Panc1 (cell line): ENCODE measurements at regions not wholly inside any gene's neighbourhood (a gene's known extent, or its start where the extent isn't known, plus 50 kb on each side); places are given as distances from the start of the nearest gene placed in this dataset.

ENCODE experiments used
- CTCF ChIP-seq: fragments of 450-650 bp; IDR thresholded peaks from 2 replicates; pipeline ENCODE4 v1.5.1; 2017; ENCODE audit warnings: mild to moderate bottlenecking
- POLR2AphosphoS5 ChIP-seq: IDR thresholded peaks from 2 replicates; pipeline ENCODE4 v1.6.1; 2012; ENCODE audit warnings: mild to moderate bottlenecking, low read depth, low read length, moderate library complexity
- REST ChIP-seq, 2 experiments: IDR thresholded peaks; 2 replicates each; pipeline ENCODE4 v1.6.1; 2011 to 2012; ENCODE audit warnings: low read depth in 2 of 2, control low read depth in 1 of 2, low read length in 1 of 2, mild to moderate bottlenecking in 1 of 2, moderate library complexity in 1 of 2; ENCODE audit not compliant: insufficient read depth in 1 of 2
- TCF7L2 ChIP-seq: IDR thresholded peaks from 2 replicates; pipeline ENCODE4 v1.6.1; 2011; ENCODE audit warnings: mild to moderate bottlenecking, low read depth, low read length, inconsistent platforms

GRCh38 chr5:20536341-20536740, 548.3 kb upstream of the CDH18 start:
- no peak for TF ChIP-seq CTCF
- TF ChIP-seq POLR2AphosphoS5, result no peak
- no peak for TF ChIP-seq TCF7L2
- TF ChIP-seq REST (IDR thresholded peaks at IDR 0.05; ENCODE audit: insufficient read depth in 1 of 2, low read depth in 2 of 2, low read length in 1 of 2), result no peak
